Common myeloid progenitor, CD34-positive (primary cell): ENCODE measurements at regions not wholly inside any gene's neighbourhood (a gene's known extent, or its start where the extent isn't known, plus 50 kb on each side); places are given as distances from the start of the nearest gene placed in this dataset.
A peak's percentile ranks its signal among the peaks of the same experiment; 100 is the strongest.

Experiments
- CTCF ChIA-PET: fragments of 350-600 bp; sonication (Branson Sonifier 250); formaldehyde crosslinking; loops from one replicate; lab custom pipeline; 2021; ENCODE audit warnings: antibody characterized with exemption; lab: Charles Lee
- POLR2A ChIA-PET: fragments of 350-600 bp; sonication (Branson Sonifier 250); formaldehyde crosslinking; loops from one replicate; lab custom pipeline; 2021; ENCODE audit warnings: antibody characterized with exemption; lab: Charles Lee
- DNase-seq, 3 donors: peaks; one replicate each; pipeline versions ENCODE4 v3.0.0 to v3.0.0-alpha.2; 2013
- H3K27ac ChIP-seq, 2 experiments: 1 replicate in 1 of 2; 2 replicates in 1 of 2; pipeline ENCODE4 v1.7.0; 2013; ENCODE audit warnings: inconsistent platforms in 2 of 2, low read length in 2 of 2, mild to moderate bottlenecking in 2 of 2, low read depth in 1 of 2, moderate library complexity in 1 of 2; ENCODE audit not compliant: severe bottlenecking in 2 of 2, insufficient read depth in 1 of 2, poor library complexity in 1 of 2
- H3K27me3 ChIP-seq, 5 experiments: replicated peaks in 2 of 5; 1 replicate in 3 of 5; 2 replicates in 2 of 5; pipeline versions ENCODE4 v1.6.1 to v1.7.0; 2013; ENCODE audit warnings: low read length in 4 of 5, mild to moderate bottlenecking in 2 of 5, moderate library complexity in 2 of 5, inconsistent platforms in 1 of 5; ENCODE audit not compliant: insufficient read depth in 5 of 5, control insufficient read depth in 4 of 5
- H3K36me3 ChIP-seq, 4 experiments: 1 replicate in 2 of 4; 2 replicates in 2 of 4; pipeline versions ENCODE4 v1.6.1 to v1.7.0; 2013; ENCODE audit warnings: low read length in 3 of 4, control low read depth in 1 of 4, mild to moderate bottlenecking in 1 of 4; ENCODE audit not compliant: control insufficient read depth in 4 of 4, insufficient read depth in 4 of 4
- H3K4me1 ChIP-seq, 4 experiments: 1 replicate in 3 of 4; 2 replicates in 1 of 4; pipeline versions ENCODE4 v1.6.1 to v1.7.1; 2013; ENCODE audit warnings: low read length in 3 of 4, mild to moderate bottlenecking in 3 of 4, control low read depth in 1 of 4, inconsistent platforms in 1 of 4, moderate library complexity in 1 of 4; ENCODE audit not compliant: control insufficient read depth in 4 of 4, insufficient read depth in 4 of 4; ENCODE audit errors: control extremely low read depth in 1 of 4
- H3K4me3 ChIP-seq, 7 experiments: 1 replicate in 4 of 7; 2 replicates in 3 of 7; pipeline versions ENCODE4 v1.5.1 to v1.7.0; 2013; ENCODE audit warnings: mild to moderate bottlenecking in 7 of 7, low read length in 6 of 7, moderate library complexity in 6 of 7, inconsistent platforms in 2 of 7, low read depth in 2 of 7, control low read depth in 1 of 7; ENCODE audit not compliant: insufficient read depth in 4 of 7, control insufficient read depth in 1 of 7; ENCODE audit errors: extremely low read depth in 1 of 7
- H3K9me3 ChIP-seq, 5 experiments: 1 replicate in 4 of 5; 2 replicates in 1 of 5; pipeline versions ENCODE4 v1.6.1 to v1.7.1; 2013; ENCODE audit warnings: low read length in 4 of 5, mild to moderate bottlenecking in 2 of 5, inconsistent platforms in 1 of 5, low read depth in 1 of 5, moderate library complexity in 1 of 5; ENCODE audit not compliant: control insufficient read depth in 4 of 5, insufficient read depth in 2 of 5; ENCODE audit errors: control extremely low read depth in 1 of 5
- WGBS: methylation state at CpG from one replicate; pipeline ENCODE4 v1.1.5; 2013; ENCODE audit not compliant: insufficient coverage; 5-methylcytosine and 5-hydroxymethylcytosine counted together

DNA sequence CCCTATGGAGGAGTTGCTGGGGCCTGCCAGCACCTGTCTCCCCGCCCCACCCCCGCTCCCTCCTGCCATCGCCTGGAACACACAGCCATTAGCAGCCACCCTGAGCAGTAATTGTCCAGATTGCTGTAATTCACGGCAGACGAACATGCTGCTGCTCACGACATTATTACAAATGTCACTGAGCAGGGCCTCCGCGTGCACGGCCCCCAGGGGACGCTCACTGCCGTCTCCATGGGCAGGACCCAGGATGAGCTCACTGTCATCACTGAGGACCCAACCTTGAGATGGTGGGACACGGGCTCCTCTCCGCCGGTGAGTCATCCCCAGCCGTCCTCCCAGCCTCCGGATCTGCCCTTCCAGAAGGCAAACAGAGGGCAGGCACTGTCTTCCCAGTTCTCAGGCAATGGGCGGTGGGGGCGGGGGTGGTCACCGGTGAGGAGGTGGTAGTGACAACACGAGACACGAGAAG, 100.4 kb downstream of the RFLNA start:
- Histone ChIP-seq H3K27me3 (no peaks in the 10 kb centered on the region), H3K36me3 (peaks cover 2 to 45% (median 35%) of the 10 kb centered on the region in 4 experiments), H3K27ac (no peak overlapping the region), H3K4me3 (no peak overlapping the region), H3K4me1 (peaks cover 0 to 46% (median 37%) of the 10 kb centered on the region in 4 experiments), H3K9me3 (no peaks in the 10 kb centered on the region)
- ChIA-PET CTCF (interaction anchor here (1.2 to 11.7 kb wide), 2 partner anchors 15 to 21 kb away, joined by 3 to 82 read pairs; no protein-coding TSS in a partner anchor), POLR2A (no interaction called here)
- 97% methylated on average over 19 of the region's 21 CpGs for WGBS
- DNase-seq = no peak

DNA sequence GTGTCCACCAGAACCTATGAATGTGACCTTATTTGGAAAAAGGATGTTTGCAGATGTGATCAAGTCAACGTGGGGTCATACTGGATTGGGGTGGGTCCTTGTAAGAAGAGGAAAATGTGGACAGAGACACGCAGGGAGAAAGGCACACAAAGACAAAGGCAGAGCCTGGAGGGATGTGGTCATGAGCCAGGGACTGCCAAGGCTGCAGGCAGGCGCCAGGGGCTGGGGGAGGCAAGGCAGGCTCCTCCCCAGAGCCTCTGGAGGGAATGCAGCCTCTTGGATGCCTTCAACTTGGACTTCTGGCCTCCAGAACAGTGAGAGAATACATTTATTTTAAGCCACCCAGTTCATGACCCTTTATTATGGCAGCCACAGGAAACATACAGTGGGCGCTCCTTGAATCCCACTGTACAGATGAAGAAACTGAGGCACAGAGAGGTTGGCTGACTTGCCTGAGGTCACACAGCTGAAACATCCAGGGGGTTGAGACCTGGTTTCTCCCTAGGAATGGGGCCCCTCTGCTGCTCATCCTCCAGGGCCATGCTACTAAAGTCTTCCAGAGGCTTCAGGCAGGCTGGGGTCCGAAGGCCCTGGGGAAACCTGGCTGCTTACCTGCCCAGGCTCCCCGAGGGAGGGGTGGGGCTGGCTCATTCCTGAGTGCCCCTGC, 99.7 kb downstream of the RFLNA start:
- Histone ChIP-seq H3K4me3 (no peak overlapping the region), H3K27me3 (no peaks in the 10 kb centered on the region), H3K9me3 (no peaks in the 10 kb centered on the region), H3K27ac (no peak overlapping the region), H3K4me1 (peaks cover 0 to 53% (median 43%) of the 10 kb centered on the region in 4 experiments), H3K36me3 (peaks cover 2 to 40% (median 29%) of the 10 kb centered on the region in 4 experiments)
- no peak for DNase-seq
- ChIA-PET POLR2A (no interaction called here), CTCF (interaction anchor here (1.1 to 11.7 kb wide), 4 partner anchors 7 to 360 kb away, joined by 3 to 82 read pairs (median 3); no protein-coding TSS in a partner anchor)
- WGBS = 91% methylated on average over 4 of the region's 6 CpGs

DNA sequence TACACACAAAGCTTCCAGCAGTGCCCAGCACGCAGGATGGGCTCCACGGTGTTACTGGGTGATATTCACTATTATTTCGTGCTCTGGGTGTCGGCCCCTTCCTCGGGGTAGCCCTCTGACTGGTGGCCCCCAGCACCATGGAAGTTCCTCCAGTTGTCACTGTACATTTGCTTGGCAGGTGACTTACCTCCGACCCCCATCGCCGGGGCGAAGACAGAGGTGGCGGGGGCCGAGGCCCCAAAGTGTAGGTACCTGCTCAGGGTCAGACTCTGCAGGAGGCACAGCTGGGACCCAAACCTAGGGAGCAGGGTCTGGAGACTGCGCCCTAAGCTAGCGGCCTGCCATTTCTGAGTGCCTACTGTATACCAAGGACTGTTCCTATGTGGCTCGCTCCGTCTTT, 98.9 kb downstream of the RFLNA start:
- ChIA-PET CTCF (interaction anchor here (1.0 to 11.7 kb wide), 5 partner anchors 8 to 361 kb away, joined by 3 to 82 read pairs (median 3); no protein-coding TSS in a partner anchor), POLR2A (no interaction called here)
- no peak overlapping the region for H3K4me3 ChIP-seq
- WGBS = 98% methylated on average over 15 of the region's 15 CpGs
- H3K9me3 ChIP-seq = no peaks in the 10 kb centered on the region
- H3K36me3 ChIP-seq = peaks cover 2 to 34% (median 24%) of the 10 kb centered on the region in 4 experiments
- H3K4me1 ChIP-seq = peaks cover 0 to 61% (median 50%) of the 10 kb centered on the region in 4 experiments
- no peak overlapping the region for H3K27ac ChIP-seq
- no peaks in the 10 kb centered on the region for H3K27me3 ChIP-seq
- DNase-seq = no peak

DNA sequence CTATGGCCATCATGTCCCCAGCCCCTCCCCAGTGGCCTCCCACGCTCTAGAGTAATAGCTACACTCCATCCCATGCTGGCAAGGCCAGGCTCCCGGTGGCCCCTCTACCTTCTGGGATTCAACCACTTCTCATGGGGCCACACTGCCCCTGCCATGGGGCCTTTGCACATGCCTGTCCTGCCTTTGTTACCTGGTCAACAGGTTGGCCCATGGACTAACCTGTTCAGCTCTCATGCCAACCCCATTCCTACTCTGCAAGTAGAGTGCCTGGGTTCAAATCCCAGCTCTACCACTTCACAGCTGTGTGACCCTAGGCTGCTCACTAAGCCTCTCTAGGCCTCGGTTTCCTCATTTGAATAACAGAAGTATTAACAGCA, 98.5 kb downstream of the RFLNA start:
- 96% methylated on average over 3 of the region's 3 CpGs for WGBS
- no peak for DNase-seq
- POLR2A ChIA-PET = no interaction called here
- Histone ChIP-seq H3K4me1 (peaks cover 0 to 63% (median 53%) of the 10 kb centered on the region in 4 experiments), H3K9me3 (no peaks in the 10 kb centered on the region), H3K27ac (no peak overlapping the region), H3K4me3 (peak overlapping the region in 1 of 7 experiments; percentile 28), H3K36me3 (peaks cover 2 to 33% (median 22%) of the 10 kb centered on the region in 4 experiments), H3K27me3 (no peaks in the 10 kb centered on the region)
- CTCF ChIA-PET = interaction anchor here (0.7 to 11.7 kb wide), 9 partner anchors 9 to 378 kb away, joined by 3 to 82 read pairs (median 3); no protein-coding TSS in a partner anchor

DNA sequence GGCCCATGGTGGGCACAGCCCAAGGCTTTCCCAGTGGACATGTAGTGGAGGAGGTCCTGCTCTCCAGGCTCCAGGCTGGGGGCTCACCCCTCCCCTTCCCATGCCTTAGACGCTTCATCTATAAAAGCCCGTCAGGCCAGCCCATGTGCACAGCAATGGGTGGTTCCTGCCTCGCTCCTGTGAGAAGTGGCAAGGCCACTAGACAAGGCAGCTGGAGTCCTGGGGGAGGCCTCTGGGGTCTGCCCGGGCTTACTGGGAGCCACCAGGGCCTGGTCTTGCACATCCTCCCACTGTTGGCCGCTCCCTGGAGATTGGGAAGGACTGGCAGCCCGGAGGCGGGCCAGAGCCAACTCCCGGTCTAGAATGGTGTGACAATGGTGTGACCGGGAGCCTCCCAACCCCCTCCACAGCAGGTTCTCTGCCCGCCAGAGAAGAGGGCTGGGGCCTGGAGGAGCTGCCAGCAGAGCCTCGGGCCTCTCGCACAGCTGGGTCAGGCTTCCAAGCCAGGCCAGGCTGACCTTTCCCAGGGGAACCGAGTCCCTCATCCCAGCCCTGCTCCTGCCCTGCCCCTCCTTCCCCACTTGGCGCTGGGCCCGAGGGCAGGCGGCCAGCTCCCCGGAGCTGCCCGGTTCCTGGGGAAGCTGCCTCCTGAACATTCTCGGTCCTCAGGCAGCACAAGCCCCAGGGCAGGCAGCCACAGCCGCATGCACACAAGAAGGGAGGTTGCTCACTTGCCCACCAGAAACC, 97.9 kb downstream of the RFLNA start:
- H3K27ac ChIP-seq = no peak overlapping the region
- WGBS = 38% methylated on average over 16 of the region's 20 CpGs
- no peaks in the 10 kb centered on the region for H3K27me3 ChIP-seq
- H3K4me1 ChIP-seq = peaks cover 0 to 69% (median 55%) of the 10 kb centered on the region in 4 experiments
- no peaks in the 10 kb centered on the region for H3K9me3 ChIP-seq
- H3K4me3 ChIP-seq = peak overlapping the region in 2 of 7 experiments; percentile 15 to 17
- POLR2A ChIA-PET = interaction anchor here (0.9 kb wide), 1 partner anchor 8 kb away, joined by 3 read pairs; no protein-coding TSS in a partner anchor
- no peak for DNase-seq
- CTCF ChIA-PET = interaction anchor here (0.7 to 11.7 kb wide), 11 partner anchors 11 to 379 kb away, joined by 3 to 82 read pairs (median 3); no protein-coding TSS in a partner anchor
- H3K36me3 ChIP-seq = peaks cover 2 to 27% (median 18%) of the 10 kb centered on the region in 4 experiments

DNA sequence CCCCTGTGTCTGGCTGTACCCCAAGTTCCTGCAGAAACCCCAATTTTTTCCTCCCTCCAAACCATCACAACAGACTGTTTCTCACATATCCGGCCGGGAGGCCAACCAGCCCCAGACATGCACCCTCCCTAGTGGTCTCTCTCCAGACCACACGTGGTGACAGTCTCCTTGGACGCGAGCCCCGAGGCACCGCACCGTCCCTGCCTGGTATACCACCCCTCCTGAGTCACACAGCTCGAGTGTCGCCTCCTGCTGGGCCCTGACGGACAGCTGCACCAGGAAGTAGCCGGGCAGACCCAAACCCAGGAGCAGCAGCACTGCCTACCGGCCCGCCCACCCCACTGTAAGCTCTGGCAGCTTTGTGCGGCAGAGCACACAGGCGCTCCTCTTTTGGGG, 97.4 kb downstream of the RFLNA start:
- 6% methylated on average over 16 of the region's 16 CpGs for WGBS
- H3K4me1 ChIP-seq = peaks cover 0 to 69% (median 57%) of the 10 kb centered on the region in 4 experiments
- H3K9me3 ChIP-seq = no peaks in the 10 kb centered on the region
- H3K27me3 ChIP-seq = no peaks in the 10 kb centered on the region
- H3K36me3 ChIP-seq = peaks cover 2 to 21% (median 15%) of the 10 kb centered on the region in 4 experiments
- H3K27ac ChIP-seq = peak overlapping the region in 1 of 2 experiments; percentile 69
- peak; percentile 81 to 92 (median 90) for DNase-seq
- CTCF ChIA-PET = interaction anchor here (0.7 to 11.7 kb wide), 8 partner anchors 12 to 355 kb away, joined by 3 to 82 read pairs (median 4); no protein-coding TSS in a partner anchor
- POLR2A ChIA-PET = interaction anchor here (0.9 kb wide), 1 partner anchor 9 kb away, joined by 3 read pairs; no protein-coding TSS in a partner anchor
- H3K4me3 ChIP-seq = peak overlapping the region in 2 of 7 experiments; percentile 15 to 17
